DND-41 (cell line): ENCODE measurements at regions not wholly inside any gene's neighbourhood (a gene's known extent, or its start where the extent isn't known, plus 50 kb on each side); places are given as distances from the start of the nearest gene placed in this dataset.

Experiments used
- ATAC-seq: fragments of 200-7000 bp; cut with Tn5 transposase; 3 replicates; pipeline ENCODE4 v1.9.1; 2021; ENCODE audit warnings: low read depth; ENCODE audit not compliant: insufficient read depth
- DNase-seq: peaks from one replicate; pipeline ENCODE4 v3.0.0-alpha.2; 2020
- H2AFZ ChIP-seq: 2 replicates; pipeline ENCODE4 v1.6.0; 2012; ENCODE audit warnings: low read depth, low read length
- H3K27ac ChIP-seq: 2 replicates; pipeline ENCODE4 v1.5.1; 2012; ENCODE audit warnings: low read length, inconsistent platforms
- H3K27me3 ChIP-seq: fragments of 200-600 bp; sonication (generic); 2 replicates; pipeline ENCODE4 v1.6.0; 2012; ENCODE audit warnings: low read length, mild to moderate bottlenecking, inconsistent platforms; ENCODE audit not compliant: insufficient read depth, poor library complexity
- H3K36me3 ChIP-seq: 2 replicates; pipeline ENCODE4 v1.5.1; 2012; ENCODE audit warnings: low read length, inconsistent platforms; ENCODE audit not compliant: insufficient read depth
- H3K4me1 ChIP-seq: 2 replicates; pipeline ENCODE4 v1.5.1; 2012; ENCODE audit warnings: mild to moderate bottlenecking, low read length; ENCODE audit not compliant: insufficient read depth
- H3K4me2 ChIP-seq: 2 replicates; pipeline ENCODE4 v1.6.0; 2012; ENCODE audit warnings: mild to moderate bottlenecking, moderate library complexity, low read length, inconsistent platforms; ENCODE audit not compliant: insufficient read depth
- H3K4me3 ChIP-seq, 2 experiments: fragments of 200-600 bp in 1 of 2; shearing (Covaris generic) in 1 of 2; 2 replicates each; pipeline ENCODE4 v1.5.1; 2012 to 2016; ENCODE audit warnings: inconsistent platforms in 2 of 2, low read length in 2 of 2, mild to moderate bottlenecking in 2 of 2, low read depth in 1 of 2, moderate library complexity in 1 of 2
- H3K79me2 ChIP-seq: 2 replicates; pipeline ENCODE4 v1.6.0; 2012; ENCODE audit warnings: low read length, inconsistent platforms; ENCODE audit not compliant: insufficient read depth
- H3K9ac ChIP-seq: 2 replicates; pipeline ENCODE4 v1.6.0; 2012; ENCODE audit warnings: low read depth, mild to moderate bottlenecking, inconsistent platforms, low read length, moderate library complexity
- H3K9me3 ChIP-seq: 2 replicates; pipeline ENCODE4 v1.5.1; 2012; ENCODE audit warnings: low read length, moderate library complexity, mild to moderate bottlenecking, inconsistent platforms; ENCODE audit not compliant: insufficient read depth, severe bottlenecking
- H4K20me1 ChIP-seq: 2 replicates; pipeline ENCODE4 v1.6.0; 2012; ENCODE audit warnings: low read length; ENCODE audit not compliant: insufficient read depth
- EZH2 ChIP-seq: IDR thresholded peaks from 3 replicates; pipeline ENCODE4 v1.6.1; 2012; ENCODE audit warnings: borderline replicate concordance, low read depth, mild to moderate bottlenecking, moderate library complexity, low read length, inconsistent platforms; ENCODE audit not compliant: severe bottlenecking
- TF ChIP-seq, protein P1 (sequence below): IDR thresholded peaks from 2 replicates; pipeline ENCODE4 v1.5.1; 2012; ENCODE audit warnings: borderline replicate concordance, low read length, moderate library complexity, mild to moderate bottlenecking; ENCODE audit not compliant: poor library complexity, severe bottlenecking; ENCODE audit errors: extremely low read depth

- no peak overlapping the region for H3K4me2 ChIP-seq
- no peaks in the 10 kb centered on the region for H3K4me1 ChIP-seq
- no peak overlapping the region for H2AFZ ChIP-seq
- H3K4me3 ChIP-seq, result no peak overlapping the region
- no peak overlapping the region for H3K27ac ChIP-seq
- no peaks in the 10 kb centered on the region for H3K79me2 ChIP-seq
- ATAC-seq (no peak), DNase-seq (no peak)
- no peaks in the 10 kb centered on the region for H4K20me1 ChIP-seq
- no peaks in the 10 kb centered on the region for H3K9me3 ChIP-seq
- peaks cover 4% of the 10 kb centered on the region for H3K27me3 ChIP-seq
- TF ChIP-seq EZH2, result no peak
- TF ChIP-seq, protein P1, sequence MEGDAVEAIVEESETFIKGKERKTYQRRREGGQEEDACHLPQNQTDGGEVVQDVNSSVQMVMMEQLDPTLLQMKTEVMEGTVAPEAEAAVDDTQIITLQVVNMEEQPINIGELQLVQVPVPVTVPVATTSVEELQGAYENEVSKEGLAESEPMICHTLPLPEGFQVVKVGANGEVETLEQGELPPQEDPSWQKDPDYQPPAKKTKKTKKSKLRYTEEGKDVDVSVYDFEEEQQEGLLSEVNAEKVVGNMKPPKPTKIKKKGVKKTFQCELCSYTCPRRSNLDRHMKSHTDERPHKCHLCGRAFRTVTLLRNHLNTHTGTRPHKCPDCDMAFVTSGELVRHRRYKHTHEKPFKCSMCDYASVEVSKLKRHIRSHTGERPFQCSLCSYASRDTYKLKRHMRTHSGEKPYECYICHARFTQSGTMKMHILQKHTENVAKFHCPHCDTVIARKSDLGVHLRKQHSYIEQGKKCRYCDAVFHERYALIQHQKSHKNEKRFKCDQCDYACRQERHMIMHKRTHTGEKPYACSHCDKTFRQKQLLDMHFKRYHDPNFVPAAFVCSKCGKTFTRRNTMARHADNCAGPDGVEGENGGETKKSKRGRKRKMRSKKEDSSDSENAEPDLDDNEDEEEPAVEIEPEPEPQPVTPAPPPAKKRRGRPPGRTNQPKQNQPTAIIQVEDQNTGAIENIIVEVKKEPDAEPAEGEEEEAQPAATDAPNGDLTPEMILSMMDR, result no peak
- H3K9ac ChIP-seq, result no peak overlapping the region
- no peaks in the 10 kb centered on the region for H3K36me3 ChIP-seq
Measured at GRCh38 chr3:150110097-150110496, 139.4 kb upstream of the PFN2 start.

DNA sequence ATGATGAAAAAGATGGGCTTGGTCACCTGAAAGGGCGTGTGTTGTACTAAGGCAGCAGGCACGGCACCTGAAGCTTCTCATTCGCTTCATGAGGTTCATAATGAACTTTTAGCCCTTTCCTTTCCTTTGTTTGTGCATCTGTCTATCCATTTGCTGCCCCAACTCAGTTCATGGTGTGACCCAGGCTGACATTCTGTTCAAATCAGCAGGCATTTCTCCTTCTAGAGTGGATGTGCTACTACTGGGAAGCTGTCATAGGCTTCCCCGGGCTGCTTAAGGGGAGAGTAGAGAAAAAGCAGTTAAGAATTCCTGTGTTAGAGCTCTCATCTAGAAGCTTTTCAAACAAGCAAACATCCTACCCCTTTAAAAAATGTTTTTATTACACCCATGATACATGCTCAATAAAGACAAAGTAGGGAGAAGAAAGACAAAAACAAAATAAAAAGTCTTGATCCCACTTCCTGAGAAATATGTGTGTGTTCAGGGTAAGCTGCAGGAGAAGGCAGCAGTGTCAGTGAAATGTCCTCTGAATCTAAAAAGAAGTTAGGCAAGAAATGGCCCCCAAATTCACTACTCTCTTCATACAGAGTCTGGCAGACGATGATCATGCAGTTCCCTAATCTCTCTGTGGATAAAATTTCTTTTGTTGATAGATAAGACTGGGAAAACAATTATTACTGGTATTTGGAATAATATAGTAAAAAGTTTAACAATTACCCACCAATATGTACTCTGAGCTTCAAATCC is 136.9 kb upstream of the PFN2 start:
- H3K27me3 ChIP-seq, result peaks cover 4% of the 10 kb centered on the region
- H3K27ac ChIP-seq, result no peak overlapping the region
- H3K9ac ChIP-seq, result no peak overlapping the region
- no peaks in the 10 kb centered on the region for H3K36me3 ChIP-seq
- no peak overlapping the region for H2AFZ ChIP-seq
- no peaks in the 10 kb centered on the region for H3K9me3 ChIP-seq
- H3K4me3 ChIP-seq, result no peak overlapping the region
- no peaks in the 10 kb centered on the region for H3K79me2 ChIP-seq
- H4K20me1 ChIP-seq, result no peaks in the 10 kb centered on the region
- no peak overlapping the region for H3K4me2 ChIP-seq
- ATAC-seq (no peak), DNase-seq (no peak)
- no peaks in the 10 kb centered on the region for H3K4me1 ChIP-seq
- TF ChIP-seq, protein P1, result no peak
- no peak for TF ChIP-seq EZH2

DNA sequence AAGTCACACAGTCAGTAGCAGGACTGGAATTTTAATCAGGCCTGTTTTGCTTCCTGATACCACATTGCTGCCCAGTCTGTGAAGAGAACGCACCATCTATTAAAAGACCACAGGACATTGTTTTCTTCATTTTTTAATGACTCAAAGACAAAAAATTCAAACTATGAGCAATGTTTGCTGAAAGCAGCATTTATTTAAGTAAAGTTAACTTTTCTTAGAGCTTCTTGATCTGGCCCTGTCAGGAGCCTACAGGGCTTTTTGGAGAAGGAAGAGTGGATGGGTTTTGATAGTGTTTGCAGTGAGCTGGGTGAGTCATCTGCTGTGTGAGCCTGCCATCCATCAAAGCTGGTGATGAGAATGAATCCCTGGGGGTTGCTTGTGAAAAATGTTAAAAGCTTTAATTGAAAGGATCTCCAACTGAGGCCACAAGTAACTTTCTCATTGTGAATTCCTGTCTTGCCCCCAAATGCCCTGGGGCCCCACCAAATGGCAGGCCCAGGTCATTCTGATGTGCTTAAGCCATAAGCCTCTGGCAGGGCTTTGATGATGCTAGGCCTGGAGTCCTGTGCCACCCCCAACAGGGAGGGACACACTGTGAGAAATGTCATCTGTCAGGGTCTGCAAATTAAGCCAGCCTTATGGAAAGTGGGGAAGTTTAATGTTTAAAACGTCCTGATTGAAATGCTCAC is 136.2 kb upstream of the PFN2 start:
- Histone ChIP-seq H4K20me1 (no peaks in the 10 kb centered on the region), H3K27ac (no peak overlapping the region), H3K9ac (no peak overlapping the region), H3K4me2 (no peak overlapping the region), H3K4me3 (no peak overlapping the region), H3K4me1 (no peaks in the 10 kb centered on the region), H3K36me3 (no peaks in the 10 kb centered on the region), H3K27me3 (peaks cover 4% of the 10 kb centered on the region), H3K79me2 (no peaks in the 10 kb centered on the region), H2AFZ (no peak overlapping the region), H3K9me3 (no peaks in the 10 kb centered on the region)
- no peak for TF ChIP-seq EZH2
- TF ChIP-seq, protein P1, result no peak
- DNase-seq (no peak), ATAC-seq (no peak)
